Mesendoderm (in vitro differentiated cells): ENCODE measurements at regions not wholly inside any gene's neighbourhood (a gene's known extent, or its start where the extent isn't known, plus 50 kb on each side); places are given as distances from the start of the nearest gene placed in this dataset.

ENCODE experiments used
- DNase-seq: peaks from one replicate; pipeline ENCODE4 v3.0.0; 2013
- H2AK5ac ChIP-seq: 2 replicates; pipeline ENCODE4 v1.6.1; 2013; ENCODE audit warnings: low read length, inconsistent platforms
- H2BK120ac ChIP-seq: 2 replicates; pipeline ENCODE4 v1.6.1; 2013; ENCODE audit warnings: low read depth, mild to moderate bottlenecking, low read length, moderate library complexity, mixed read lengths
- H2BK15ac ChIP-seq: replicated peaks from 2 replicates; pipeline ENCODE4 v1.6.1; 2013; ENCODE audit warnings: low read depth, mild to moderate bottlenecking, moderate library complexity
- H2BK5ac ChIP-seq: 2 replicates; pipeline ENCODE4 v1.6.1; 2013; ENCODE audit warnings: low read length, inconsistent platforms
- H3K18ac ChIP-seq: 2 replicates; pipeline ENCODE4 v1.6.1; 2013; ENCODE audit warnings: mild to moderate bottlenecking, low read length, mixed read lengths
- H3K23ac ChIP-seq: one replicate; pipeline ENCODE4 v1.6.1; 2013; ENCODE audit warnings: low read length
- H3K27ac ChIP-seq: 2 replicates; pipeline ENCODE4 v1.5.1; 2013; ENCODE audit warnings: low read depth, mild to moderate bottlenecking, inconsistent platforms, low read length, moderate library complexity
- H3K27me3 ChIP-seq: 2 replicates; pipeline ENCODE4 v1.6.1; 2013; ENCODE audit warnings: low read length, control low read depth, mild to moderate bottlenecking, inconsistent platforms; ENCODE audit not compliant: insufficient read depth, poor library complexity
- H3K36me3 ChIP-seq: 2 replicates; pipeline ENCODE4 v1.6.1; 2013; ENCODE audit warnings: low read length, inconsistent platforms; ENCODE audit not compliant: control insufficient read depth, insufficient read depth
- H3K4ac ChIP-seq: one replicate; pipeline ENCODE4 v1.6.1; 2013; ENCODE audit warnings: low read depth, mild to moderate bottlenecking, low read length, moderate library complexity
- H3K4me1 ChIP-seq: 2 replicates; pipeline ENCODE4 v1.6.1; 2013; ENCODE audit warnings: low read depth, low read length, inconsistent platforms; ENCODE audit not compliant: control insufficient read depth
- H3K4me2 ChIP-seq: 2 replicates; pipeline ENCODE4 v1.6.1; 2013; ENCODE audit warnings: low read length
- H3K4me3 ChIP-seq: 2 replicates; pipeline ENCODE4 v1.5.1; 2013; ENCODE audit warnings: mild to moderate bottlenecking, low read length
- H3K56ac ChIP-seq: one replicate; pipeline ENCODE4 v1.6.1; 2013; ENCODE audit warnings: low read length
- H3K79me1 ChIP-seq: 2 replicates; pipeline ENCODE4 v1.6.1; 2013; ENCODE audit warnings: low read length, inconsistent platforms
- H3K79me2 ChIP-seq: 2 replicates; pipeline ENCODE4 v1.6.1; 2013; ENCODE audit warnings: mild to moderate bottlenecking, low read length; ENCODE audit not compliant: control insufficient read depth, insufficient read depth
- H3K9ac ChIP-seq: 2 replicates; pipeline ENCODE4 v1.6.1; 2013; ENCODE audit warnings: low read length, inconsistent platforms
- H4K5ac ChIP-seq: one replicate; pipeline ENCODE4 v1.6.1; 2013; ENCODE audit warnings: low read length
- H4K8ac ChIP-seq: one replicate; pipeline ENCODE4 v1.6.1; 2013; ENCODE audit warnings: low read depth, mild to moderate bottlenecking, control low read depth, low read length, moderate library complexity
- WGBS: extraction: QIAGEN DNeasy Blood & Tissue Kit; methylation state at CpG from one replicate; pipeline ENCODE4 v1.1.7; 2013; ENCODE audit warnings: low lambda C conversion rate, missing lambda C conversion rate; ENCODE audit not compliant: insufficient coverage; ENCODE audit errors: extremely low coverage; 5-methylcytosine and 5-hydroxymethylcytosine counted together

DNA sequence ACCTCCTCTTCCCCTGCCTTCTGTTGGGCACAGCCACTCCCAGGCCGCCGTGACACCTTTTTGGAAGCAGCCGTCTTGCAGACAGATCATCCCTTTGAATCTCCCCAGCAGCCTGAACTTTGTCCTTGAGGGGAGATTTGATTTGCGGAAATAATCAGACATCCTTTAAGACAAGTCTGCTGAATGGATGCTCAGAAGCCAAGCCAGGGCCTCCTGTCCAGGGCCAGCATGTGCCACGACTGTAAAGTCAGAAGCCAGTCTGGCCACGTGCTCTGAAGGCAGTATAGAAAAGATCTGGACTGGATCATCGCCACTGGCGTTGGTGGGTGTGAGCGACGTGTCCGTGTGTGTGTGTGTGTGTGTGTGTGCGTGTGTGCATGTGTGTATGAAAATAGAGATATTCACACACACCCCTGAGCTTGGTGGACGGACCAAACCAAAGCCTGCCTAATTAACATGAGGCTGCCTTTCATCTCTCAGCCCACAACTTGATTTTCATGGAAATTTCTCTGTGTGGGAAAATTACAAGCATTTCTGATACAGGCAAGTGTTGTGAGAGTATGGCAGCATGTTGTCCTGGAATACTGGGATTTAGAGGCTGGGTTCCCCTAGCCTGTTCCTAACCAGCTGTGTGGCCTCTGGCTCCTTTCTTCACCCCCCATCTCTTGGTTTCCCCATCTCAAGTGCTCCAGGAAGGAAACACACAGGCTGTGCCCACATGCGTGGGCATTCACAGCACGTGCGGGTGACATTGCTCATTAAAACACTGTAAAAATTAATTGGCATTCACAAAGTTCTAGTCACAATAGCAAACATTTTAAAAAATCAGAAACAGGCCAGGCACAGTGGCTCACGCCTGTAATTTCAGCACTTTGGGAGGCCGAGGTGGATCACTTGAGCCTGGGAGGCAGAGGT is 61.8 kb upstream of the WNT7B start:
- H3K27me3 ChIP-seq = no peaks in the 10 kb centered on the region
- no peak overlapping the region for H3K56ac ChIP-seq
- no peak overlapping the region for H3K9ac ChIP-seq
- no peak overlapping the region for H3K4me3 ChIP-seq
- no peak overlapping the region for H4K8ac ChIP-seq
- H3K4ac ChIP-seq = no peak overlapping the region
- H3K27ac ChIP-seq = no peak overlapping the region
- no peaks in the 10 kb centered on the region for H3K4me1 ChIP-seq
- H3K79me1 ChIP-seq = no peaks in the 10 kb centered on the region
- no peak overlapping the region for H3K23ac ChIP-seq
- H3K4me2 ChIP-seq = no peak overlapping the region
- no peak overlapping the region for H2AK5ac ChIP-seq
- no peaks in the 10 kb centered on the region for H3K79me2 ChIP-seq
- no peak overlapping the region for H2BK15ac ChIP-seq
- no peak overlapping the region for H2BK120ac ChIP-seq
- H4K5ac ChIP-seq = no peak overlapping the region
- H3K18ac ChIP-seq = no peak overlapping the region
- no peaks in the 10 kb centered on the region for H3K36me3 ChIP-seq
- DNase-seq = no peak
- no peak overlapping the region for H2BK5ac ChIP-seq
- WGBS = no CpG with 5 or more reads among the region's 18 CpGs

GRCh38 chr22:46039535-46039934 is 62.6 kb upstream of the WNT7B start:
- H2AK5ac ChIP-seq = no peak overlapping the region
- H3K27me3 ChIP-seq = no peaks in the 10 kb centered on the region

DNA sequence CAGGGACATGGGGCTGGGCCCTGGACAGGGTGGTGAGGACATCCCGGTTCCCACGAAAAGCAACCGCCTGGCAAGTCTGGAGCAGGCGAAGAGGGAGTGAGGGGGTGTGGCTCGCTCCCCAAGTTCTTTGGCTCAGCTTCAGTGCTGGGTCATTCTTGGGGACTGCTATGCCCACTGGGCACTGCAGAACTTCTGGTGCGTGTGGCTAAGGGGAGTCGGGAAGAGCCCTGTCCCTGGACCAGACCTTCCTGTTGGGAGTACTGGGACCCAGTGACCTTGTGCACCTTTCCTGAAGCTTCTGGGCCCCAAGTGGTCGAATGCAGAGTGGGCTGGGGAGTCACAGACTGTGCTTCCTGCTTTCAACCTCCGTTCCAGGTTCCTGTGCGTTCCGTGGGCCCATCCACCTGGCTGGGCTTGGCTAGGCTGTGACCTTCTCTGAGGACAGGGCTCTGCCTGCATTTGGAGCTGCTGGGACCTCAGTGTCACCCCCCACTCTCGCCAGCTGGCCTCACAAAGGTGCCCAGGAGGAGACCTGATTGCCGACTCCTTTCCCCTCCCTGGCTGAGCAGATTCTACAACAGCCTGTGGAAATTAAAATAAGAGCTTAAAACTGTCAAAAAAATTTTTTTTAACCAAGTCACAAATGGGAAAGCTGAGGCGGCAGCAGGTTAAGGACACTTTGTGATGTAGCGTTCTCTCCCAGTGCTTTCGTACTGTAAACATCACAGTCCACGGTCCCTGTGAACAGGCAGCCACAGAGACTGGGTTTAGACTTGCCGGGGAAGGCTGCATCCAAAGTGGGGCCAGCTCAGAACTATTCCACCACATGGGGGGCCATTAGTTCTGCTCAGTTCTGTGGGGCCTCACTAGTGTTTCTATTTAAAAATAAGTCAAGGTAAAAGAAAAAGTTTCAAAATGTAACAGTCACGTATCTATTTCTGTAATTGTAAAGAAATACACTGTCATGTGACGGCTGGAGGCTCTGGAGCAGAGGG is 63.8 kb upstream of the WNT7B start:
- no peak for DNase-seq
- H3K27me3 ChIP-seq = no peaks in the 10 kb centered on the region
- WGBS = no CpG with 5 or more reads among the region's 20 CpGs

More at GRCh38 chr22:46039535-46039934, 62.6 kb upstream of the WNT7B start:
- Histone ChIP-seq H2BK120ac (no peak overlapping the region), H4K5ac (no peak overlapping the region), H3K4ac (no peak overlapping the region), H3K9ac (no peak overlapping the region), H3K4me1 (peaks cover 3% of the 10 kb centered on the region), H3K79me2 (no peaks in the 10 kb centered on the region), H2BK5ac (no peak overlapping the region), H3K23ac (no peak overlapping the region), H4K8ac (no peak overlapping the region), H3K56ac (no peak overlapping the region), H3K79me1 (no peaks in the 10 kb centered on the region), H3K18ac (no peak overlapping the region), H3K4me2 (no peak overlapping the region), H2BK15ac (no peak overlapping the region), H3K4me3 (no peak overlapping the region), H3K27ac (no peak overlapping the region), H3K36me3 (no peaks in the 10 kb centered on the region)
- DNase-seq = no peak
- WGBS = no CpG with 5 or more reads among the region's 6 CpGs

GRCh38 chr22:46041642-46042041 is 64.7 kb upstream of the WNT7B start:
- Histone ChIP-seq H3K23ac (no peak overlapping the region), H3K27ac (no peak overlapping the region), H3K4ac (no peak overlapping the region), H3K36me3 (no peaks in the 10 kb centered on the region), H4K5ac (no peak overlapping the region), H2BK120ac (no peak overlapping the region), H3K27me3 (no peaks in the 10 kb centered on the region), H2AK5ac (no peak overlapping the region), H3K79me1 (no peaks in the 10 kb centered on the region), H3K18ac (no peak overlapping the region), H2BK15ac (no peak overlapping the region), H2BK5ac (no peak overlapping the region), H4K8ac (no peak overlapping the region), H3K4me2 (no peak overlapping the region), H3K4me1 (peaks cover 3% of the 10 kb centered on the region), H3K56ac (no peak overlapping the region), H3K79me2 (no peaks in the 10 kb centered on the region), H3K9ac (no peak overlapping the region), H3K4me3 (no peak overlapping the region)
- no CpG with 5 or more reads among the region's 9 CpGs for WGBS
- no peak for DNase-seq

More for the DNA sequence above, 63.8 kb upstream of the WNT7B start:
- H3K23ac ChIP-seq = no peak overlapping the region
- H3K9ac ChIP-seq = no peak overlapping the region
- H3K4me2 ChIP-seq = no peak overlapping the region
- H3K56ac ChIP-seq = peak overlapping the region; percentile 22
- H2BK5ac ChIP-seq = no peak overlapping the region
- H4K5ac ChIP-seq = no peak overlapping the region
- no peak overlapping the region for H2BK120ac ChIP-seq
- no peaks in the 10 kb centered on the region for H3K79me2 ChIP-seq
- no peaks in the 10 kb centered on the region for H3K36me3 ChIP-seq
- H3K4me3 ChIP-seq = no peak overlapping the region
- H3K79me1 ChIP-seq = no peaks in the 10 kb centered on the region
- H3K18ac ChIP-seq = no peak overlapping the region
- H4K8ac ChIP-seq = no peak overlapping the region
- peaks cover 3% of the 10 kb centered on the region for H3K4me1 ChIP-seq
- no peak overlapping the region for H3K27ac ChIP-seq
- H2BK15ac ChIP-seq = no peak overlapping the region
- no peak overlapping the region for H3K4ac ChIP-seq
- no peak overlapping the region for H2AK5ac ChIP-seq

- no CpG with 5 or more reads among the region's 11 CpGs for WGBS
- no peak overlapping the region for H3K27ac ChIP-seq
- H3K79me1 ChIP-seq = no peaks in the 10 kb centered on the region
- no peaks in the 10 kb centered on the region for H3K36me3 ChIP-seq
- H3K9ac ChIP-seq = no peak overlapping the region
- H2BK5ac ChIP-seq = no peak overlapping the region
- DNase-seq = no peak
- peaks cover 3% of the 10 kb centered on the region for H3K4me1 ChIP-seq
- H3K4me3 ChIP-seq = no peak overlapping the region
- no peak overlapping the region for H3K18ac ChIP-seq
- H3K27me3 ChIP-seq = no peaks in the 10 kb centered on the region
- H2BK120ac ChIP-seq = no peak overlapping the region
- no peak overlapping the region for H3K23ac ChIP-seq
- no peak overlapping the region for H3K4ac ChIP-seq
- no peaks in the 10 kb centered on the region for H3K79me2 ChIP-seq
- H4K5ac ChIP-seq = no peak overlapping the region
- no peak overlapping the region for H3K4me2 ChIP-seq
- H4K8ac ChIP-seq = no peak overlapping the region
- H2AK5ac ChIP-seq = no peak overlapping the region
- no peak overlapping the region for H3K56ac ChIP-seq
- H2BK15ac ChIP-seq = no peak overlapping the region
Observed at GRCh38 chr22:46042786-46043185, 65.8 kb upstream of the WNT7B start.
